RWPE2 (cell line): ENCODE measurements at regions not wholly inside any gene's neighbourhood (a gene's known extent, or its start where the extent isn't known, plus 50 kb on each side); places are given as distances from the start of the nearest gene placed in this dataset.

Experiments used
- ATAC-seq: fragments of 200-7000 bp; cut with Tn5 transposase; 3 replicates; pipeline ENCODE4 v1.9.1; 2021; ENCODE audit warnings: low read depth
- DNase-seq: peaks from one replicate; pipeline ENCODE4 v3.0.0-alpha.2; 2020; ENCODE audit warnings: low spot score
- H3K27ac ChIP-seq: fragments of 450-650 bp; 2 replicates; pipeline ENCODE4 v1.5.1; 2017; ENCODE audit warnings: mild to moderate bottlenecking; ENCODE audit not compliant: poor library complexity, severe bottlenecking
- H3K27me3 ChIP-seq: fragments of 250-450 bp; sonication (Bioruptor Pico); 2 replicates; pipeline ENCODE4 v1.5.1; 2021; ENCODE audit warnings: mild to moderate bottlenecking, moderate library complexity; ENCODE audit not compliant: insufficient read depth, poor library complexity, severe bottlenecking
- H3K36me3 ChIP-seq: fragments of 250-450 bp; sonication (Bioruptor Pico); 2 replicates; pipeline ENCODE4 v1.5.1; 2020; ENCODE audit warnings: low read depth, mild to moderate bottlenecking, moderate library complexity
- H3K4me1 ChIP-seq: fragments of 250-450 bp; sonication (Bioruptor Pico); 2 replicates; pipeline ENCODE4 v1.5.1; 2021; ENCODE audit warnings: mild to moderate bottlenecking, moderate library complexity; ENCODE audit not compliant: insufficient read depth, poor library complexity, severe bottlenecking
- H3K4me3 ChIP-seq: fragments of 250-450 bp; sonication (Bioruptor Pico); 2 replicates; pipeline ENCODE4 v1.5.1; 2021; ENCODE audit warnings: mild to moderate bottlenecking, moderate library complexity; ENCODE audit not compliant: severe bottlenecking
- H3K9me3 ChIP-seq: fragments of 250-450 bp; sonication (Bioruptor Pico); 2 replicates; pipeline ENCODE4 v1.5.1; 2021; ENCODE audit warnings: mild to moderate bottlenecking, moderate library complexity; ENCODE audit not compliant: severe bottlenecking
- CTCF ChIP-seq: fragments of 450-650 bp; IDR thresholded peaks from one replicate; pipeline ENCODE4 v1.5.1; 2017; ENCODE audit warnings: mild to moderate bottlenecking, moderate library complexity; ENCODE audit not compliant: poor library complexity, severe bottlenecking

DNA sequence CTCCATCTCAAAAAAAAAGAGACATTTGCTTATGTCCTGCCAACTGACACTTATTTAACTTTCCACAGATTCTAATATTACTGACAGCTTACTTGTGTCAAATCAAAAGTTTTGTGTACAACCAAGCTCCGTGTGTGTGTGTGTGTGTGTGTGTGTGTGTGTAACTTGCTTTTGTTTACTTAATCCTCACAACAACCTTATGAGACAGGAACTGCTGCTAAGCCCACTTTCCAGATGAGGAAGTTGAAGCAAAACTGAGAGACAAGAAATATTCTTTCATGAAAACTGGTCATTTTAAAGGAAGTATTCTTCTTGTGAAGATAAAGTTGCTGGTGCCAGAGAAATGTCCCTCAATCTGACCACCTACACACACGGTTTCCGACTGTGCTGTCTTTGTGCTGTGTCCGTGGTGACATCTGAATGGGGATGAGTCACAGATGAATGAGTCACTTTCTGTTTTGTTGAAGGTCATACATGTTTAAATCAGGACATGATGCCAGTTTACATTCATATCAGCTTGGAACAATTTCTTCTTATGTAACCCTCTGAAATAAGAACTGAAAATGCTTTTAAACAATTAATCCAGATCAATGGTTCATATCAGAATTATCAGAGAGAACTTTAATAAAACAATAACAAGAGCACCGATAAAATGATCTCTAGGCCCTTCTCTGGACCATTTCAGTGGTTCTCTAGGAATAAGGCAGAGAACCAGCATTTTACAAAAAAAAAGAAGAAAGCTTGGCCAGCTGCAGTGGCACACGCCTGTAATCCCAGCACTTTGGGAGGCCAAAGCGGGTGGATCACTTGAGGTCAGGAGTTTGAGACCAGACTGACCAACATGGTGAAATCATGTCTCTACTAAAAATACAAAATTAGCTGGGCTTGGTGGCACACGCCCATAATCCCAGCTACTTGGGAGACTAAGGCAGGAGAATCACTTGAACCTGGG lies 95.5 kb downstream of the THNSL2 start:
- H3K4me3 ChIP-seq, result no peak overlapping the region
- H3K27ac ChIP-seq, result no peak overlapping the region
- no peaks in the 10 kb centered on the region for H3K9me3 ChIP-seq
- H3K36me3 ChIP-seq, result no peaks in the 10 kb centered on the region
- H3K4me1 ChIP-seq, result no peaks in the 10 kb centered on the region
- ATAC-seq (peak; percentile 42; the same call in 1 of the 3 replicates), DNase-seq (no peak)
- H3K27me3 ChIP-seq, result peaks cover 7% of the 10 kb centered on the region
- TF ChIP-seq CTCF, result no peak

- H3K27ac ChIP-seq, result no peak overlapping the region
- no peak for ATAC-seq
- H3K36me3 ChIP-seq, result no peaks in the 10 kb centered on the region
- peaks cover 25% of the 10 kb centered on the region for H3K27me3 ChIP-seq
- H3K4me3 ChIP-seq, result no peak overlapping the region
- TF ChIP-seq CTCF, result no peak
- no peaks in the 10 kb centered on the region for H3K9me3 ChIP-seq
- DNase-seq, result no peak
- no peaks in the 10 kb centered on the region for H3K4me1 ChIP-seq
Measured at GRCh38 chr2:88263861-88264260, 93.7 kb downstream of the THNSL2 start.

- ATAC-seq (no peak), DNase-seq (no peak)
- Histone ChIP-seq H3K4me3 (no peak overlapping the region), H3K9me3 (no peaks in the 10 kb centered on the region), H3K4me1 (no peaks in the 10 kb centered on the region), H3K27me3 (peaks cover 34% of the 10 kb centered on the region), H3K27ac (no peak overlapping the region), H3K36me3 (no peaks in the 10 kb centered on the region)
- no peak for TF ChIP-seq CTCF
Measured at GRCh38 chr2:88261725-88262124, 91.6 kb downstream of the THNSL2 start.

GRCh38 chr2:88258208-88258607 lies 88.1 kb downstream of the THNSL2 start:
- H3K4me3 ChIP-seq, result no peak overlapping the region
- no peaks in the 10 kb centered on the region for H3K4me1 ChIP-seq
- no peaks in the 10 kb centered on the region for H3K9me3 ChIP-seq
- no peaks in the 10 kb centered on the region for H3K36me3 ChIP-seq
- ATAC-seq (peak; percentile 61), DNase-seq (no peak)
- H3K27ac ChIP-seq, result no peak overlapping the region
- peaks cover 30% of the 10 kb centered on the region for H3K27me3 ChIP-seq
- no peak for TF ChIP-seq CTCF

GRCh38 chr2:88254437-88255091 lies 84.4 kb downstream of the THNSL2 start:
- Histone ChIP-seq H3K9me3 (no peaks in the 10 kb centered on the region), H3K4me1 (no peaks in the 10 kb centered on the region), H3K27ac (no peak overlapping the region), H3K27me3 (peaks cover 24% of the 10 kb centered on the region), H3K36me3 (no peaks in the 10 kb centered on the region), H3K4me3 (no peak overlapping the region)
- DNase-seq (no peak), ATAC-seq (peak; percentile 55; the same call in 2 of the 3 replicates)
- TF ChIP-seq CTCF, result no peak
